ENCODE measurements at regions not wholly inside any gene's neighbourhood (a gene's known extent, or its start where the extent isn't known, plus 50 kb on each side); places are given as distances from the start of the nearest gene placed in this dataset.

GRCh38 chr13:66207610-66208009 lies 1022.5 kb downstream of the PCDH9 start:
- ATAC-seq (no peak), FAIRE-seq (no peak), DNase-seq (ENCODE audit: low read depth, low spot score) (no peak)
- no peak overlapping the region for H2AFZ ChIP-seq (ENCODE audit: control insufficient read depth, low read depth, low read length)
- H3K27me3 ChIP-seq (replicated peaks in 1 of 2; ENCODE audit: control insufficient read depth in 2 of 2, insufficient read depth in 2 of 2, low read length in 1 of 2): no peaks in the 10 kb centered on the region
- ChIA-PET SMC1A (ENCODE audit: uncharacterized antibody, unreplicated experiment) (no interaction called here), POLR2A (no interaction called here), CTCF (no interaction called here), RAD21 (ENCODE audit: unreplicated experiment) (no interaction called here)
- in situ Hi-C loops (cut with MboI) (no loop called here), intact Hi-C loops (cut with micrococcal nuclease; ENCODE audit: unreplicated experiment) (no loop called here)
- H3K79me2 ChIP-seq (ENCODE audit: control insufficient read depth, insufficient read depth, low read length): no peaks in the 10 kb centered on the region
- H3K27ac ChIP-seq (ENCODE audit: control insufficient read depth, insufficient read depth): no peak overlapping the region
- 0% methylated on average over 1 of the region's 1 CpG for WGBS (ENCODE audit: insufficient coverage, insufficient replicate concordance, low lambda C conversion rate, missing lambda C conversion rate)
- H3K9ac ChIP-seq (ENCODE audit: control insufficient read depth, insufficient read depth, low read length): no peak overlapping the region
- H3K36me3 ChIP-seq (ENCODE audit: control insufficient read depth in 2 of 2, insufficient read depth in 2 of 2, low read length in 1 of 2): no peaks in the 10 kb centered on the region
- no peak overlapping the region for H3K4me2 ChIP-seq (ENCODE audit: control insufficient read depth, insufficient read depth)
- H3K4me1 ChIP-seq (ENCODE audit: control insufficient read depth, insufficient read depth, low read length): no peaks in the 10 kb centered on the region
- H3K4me3 ChIP-seq: no peak overlapping the region
- no peaks in the 10 kb centered on the region for H4K20me1 ChIP-seq (ENCODE audit: control insufficient read depth, insufficient read depth)
- no peaks in the 10 kb centered on the region for H3K9me3 ChIP-seq (replicated peaks; ENCODE audit: control insufficient read depth, insufficient read depth, low read length)
- BruUV-seq (replicated peaks): no TSS peak
- TF ChIP-seq JUNB (IDR thresholded peaks at IDR 0.05) (no peak), NRF1 (conservative IDR thresholded peaks at IDR 0.05; ENCODE audit: low read depth, low read length) (no peak), EZH2 (IDR thresholded peaks at IDR 0.05; ENCODE audit: borderline replicate concordance, control insufficient read depth, low read depth, low read length) (no peak), CUX1 (IDR thresholded peaks at IDR 0.05; ENCODE audit: insufficient replicate concordance, low read depth, low read length) (no peak), SUZ12 (IDR thresholded peaks at IDR 0.05; ENCODE audit: unreplicated experiment) (no peak), SUPT20H (IDR thresholded peaks at IDR 0.05; ENCODE audit: borderline replicate concordance, control insufficient read depth, low read depth, low read length) (no peak), ETV6 (conservative IDR thresholded peaks at IDR 0.05 in 1 of 2, IDR thresholded peaks at IDR 0.05 in 1 of 2; ENCODE audit: borderline replicate concordance in 1 of 2, low read depth in 1 of 2) (no peak), BCLAF1 (IDR thresholded peaks at IDR 0.05) (no peak), EP300 (IDR thresholded peaks at IDR 0.05; ENCODE audit: borderline replicate concordance in 1 of 2, control insufficient read depth in 1 of 2, low read depth in 2 of 2, low read length in 2 of 2) (no peak), STAT3 (IDR thresholded peaks at IDR 0.05; ENCODE audit: low read depth, low read length) (no peak), MTA2 (IDR thresholded peaks at IDR 0.05; ENCODE audit: low read depth) (no peak), ZNF24 (IDR thresholded peaks at IDR 0.05) (no peak), KLF5 (IDR thresholded peaks at IDR 0.05; ENCODE audit: partially characterized antibody) (no peak), ZNF207 (IDR thresholded peaks at IDR 0.05; ENCODE audit: borderline replicate concordance) (no peak), KAT2A (conservative IDR thresholded peaks at IDR 0.05; ENCODE audit: control insufficient read depth, low read depth, low read length) (no peak), GABPA (IDR thresholded peaks at IDR 0.05; ENCODE audit: low read depth) (no peak)
